ENCODE measurements at regions not wholly inside any gene's neighbourhood (a gene's known extent, or its start where the extent isn't known, plus 50 kb on each side); places are given as distances from the start of the nearest gene placed in this dataset.

- TF ChIP-seq USF2 (IDR thresholded peaks at IDR 0.05; ENCODE audit: low read depth, low read length) (no peak), CTCF (conservative IDR thresholded peaks at IDR 0.05; ENCODE audit: low read depth, low read length) (no peak), RFX5 (IDR thresholded peaks at IDR 0.05; ENCODE audit: low read depth, low read length) (no peak), POLR2A (IDR thresholded peaks at IDR 0.05; ENCODE audit: low read depth, low read length) (no peak), CHD1 (IDR thresholded peaks at IDR 0.05; ENCODE audit: low read depth, low read length) (no peak), SMC3 (IDR thresholded peaks at IDR 0.05; ENCODE audit: low read depth, low read length) (no peak), ELK1 (IDR thresholded peaks at IDR 0.05; ENCODE audit: borderline replicate concordance, low read depth, low read length) (no peak), MAZ (IDR thresholded peaks at IDR 0.05; ENCODE audit: borderline replicate concordance, low read depth, low read length) (no peak), RCOR1 (IDR thresholded peaks at IDR 0.05; ENCODE audit: insufficient replicate concordance, low read length) (no peak)
Measured at GRCh38 chr14:32017587-32017986, 59.5 kb upstream of the ARHGAP5 start.
